Type B pancreatic cell (in vitro differentiated cells): ENCODE measurements at regions not wholly inside any gene's neighbourhood (a gene's known extent, or its start where the extent isn't known, plus 50 kb on each side); places are given as distances from the start of the nearest gene placed in this dataset.

ENCODE experiments used
- DNase-seq: peaks from one replicate; pipeline ENCODE4 v3.0.0; 2021; ENCODE audit warnings: mixed read lengths; ENCODE audit not compliant: unreplicated experiment; ENCODE audit errors: extremely low spot score
- H3K27ac Mint-ChIP-seq: 2 replicates; pipeline ENCODE4 v1.8.0; 2021; ENCODE audit warnings: mild to moderate bottlenecking, mixed read lengths
- H3K27me3 Mint-ChIP-seq: 2 replicates; pipeline ENCODE4 v1.8.0; 2021; ENCODE audit warnings: mixed read lengths
- H3K36me3 Mint-ChIP-seq: 2 replicates; pipeline ENCODE4 v1.8.0; 2021; ENCODE audit warnings: mixed read lengths
- H3K4me1 Mint-ChIP-seq: one replicate; pipeline ENCODE4 v1.8.0; 2021; ENCODE audit warnings: mixed read lengths; ENCODE audit not compliant: unreplicated experiment
- H3K4me3 Mint-ChIP-seq: 2 replicates; pipeline ENCODE4 v1.8.0; 2021; ENCODE audit warnings: mild to moderate bottlenecking, mixed read lengths
- H3K9me3 Mint-ChIP-seq: 2 replicates; pipeline ENCODE4 v1.8.0; 2021; ENCODE audit warnings: mixed read lengths
- TF ChIP-seq, protein P1 (sequence below): fragments of 200-600 bp; sonication (generic); conservative IDR thresholded peaks from 2 replicates; pipeline ENCODE4 v1.5.0; 2021; ENCODE audit warnings: antibody characterized with exemption, mild to moderate bottlenecking

DNA sequence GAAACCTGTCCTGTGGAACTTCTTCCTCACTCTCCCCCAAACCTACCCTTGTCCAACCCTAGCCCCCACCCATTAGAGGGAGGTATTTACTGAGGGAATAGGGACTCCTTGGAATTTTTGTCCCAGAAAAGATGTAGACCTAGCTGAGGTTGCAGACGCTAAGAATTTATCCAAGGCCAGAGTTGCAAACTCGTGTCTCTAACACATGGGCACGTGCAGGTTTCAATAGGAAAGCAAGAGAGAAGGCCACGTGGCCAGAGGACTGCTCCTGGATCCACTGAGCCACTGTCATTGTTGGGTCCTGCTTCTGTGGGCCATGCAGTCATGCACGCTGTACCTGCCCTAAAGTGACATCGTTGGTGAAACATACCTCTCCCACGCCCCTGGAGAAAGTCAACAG is 243.4 kb upstream of the KCNG1 start:
- H3K9me3 Mint-ChIP-seq, result no peaks in the 10 kb centered on the region

DNA sequence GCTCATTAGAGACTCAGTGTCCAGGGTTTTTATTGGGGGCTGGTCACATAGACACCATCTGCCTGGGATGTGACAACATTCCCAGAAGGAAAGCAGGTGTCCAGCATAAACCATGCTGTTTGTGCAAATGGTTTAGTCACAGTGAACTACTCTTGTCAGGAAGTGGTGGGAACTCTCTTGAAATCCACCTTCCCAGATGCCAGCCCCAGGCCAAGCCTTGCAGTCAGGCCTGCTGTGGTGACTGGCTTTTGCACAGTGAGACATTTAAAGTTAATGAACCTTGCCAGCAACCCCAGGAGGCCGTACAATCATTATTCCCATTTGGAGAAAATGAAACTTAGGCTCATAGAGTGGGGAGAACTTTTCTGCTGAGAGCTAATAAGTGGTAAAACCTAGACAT is 242.5 kb upstream of the KCNG1 start:
- H3K27me3 Mint-ChIP-seq, result no peaks in the 10 kb centered on the region
- no peaks in the 10 kb centered on the region for H3K9me3 Mint-ChIP-seq
- TF ChIP-seq, protein P1, sequence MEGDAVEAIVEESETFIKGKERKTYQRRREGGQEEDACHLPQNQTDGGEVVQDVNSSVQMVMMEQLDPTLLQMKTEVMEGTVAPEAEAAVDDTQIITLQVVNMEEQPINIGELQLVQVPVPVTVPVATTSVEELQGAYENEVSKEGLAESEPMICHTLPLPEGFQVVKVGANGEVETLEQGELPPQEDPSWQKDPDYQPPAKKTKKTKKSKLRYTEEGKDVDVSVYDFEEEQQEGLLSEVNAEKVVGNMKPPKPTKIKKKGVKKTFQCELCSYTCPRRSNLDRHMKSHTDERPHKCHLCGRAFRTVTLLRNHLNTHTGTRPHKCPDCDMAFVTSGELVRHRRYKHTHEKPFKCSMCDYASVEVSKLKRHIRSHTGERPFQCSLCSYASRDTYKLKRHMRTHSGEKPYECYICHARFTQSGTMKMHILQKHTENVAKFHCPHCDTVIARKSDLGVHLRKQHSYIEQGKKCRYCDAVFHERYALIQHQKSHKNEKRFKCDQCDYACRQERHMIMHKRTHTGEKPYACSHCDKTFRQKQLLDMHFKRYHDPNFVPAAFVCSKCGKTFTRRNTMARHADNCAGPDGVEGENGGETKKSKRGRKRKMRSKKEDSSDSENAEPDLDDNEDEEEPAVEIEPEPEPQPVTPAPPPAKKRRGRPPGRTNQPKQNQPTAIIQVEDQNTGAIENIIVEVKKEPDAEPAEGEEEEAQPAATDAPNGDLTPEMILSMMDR, result no peak

More for the DNA sequence above, 243.4 kb upstream of the KCNG1 start:
- DNase-seq, result no peak
- Mint-ChIP-seq H3K4me3 (no peak overlapping the region), H3K27ac (no peak overlapping the region), H3K36me3 (no peaks in the 10 kb centered on the region), H3K4me1 (peaks cover 5% of the 10 kb centered on the region), H3K27me3 (no peaks in the 10 kb centered on the region)
- TF ChIP-seq, protein P1, result no peak

DNA sequence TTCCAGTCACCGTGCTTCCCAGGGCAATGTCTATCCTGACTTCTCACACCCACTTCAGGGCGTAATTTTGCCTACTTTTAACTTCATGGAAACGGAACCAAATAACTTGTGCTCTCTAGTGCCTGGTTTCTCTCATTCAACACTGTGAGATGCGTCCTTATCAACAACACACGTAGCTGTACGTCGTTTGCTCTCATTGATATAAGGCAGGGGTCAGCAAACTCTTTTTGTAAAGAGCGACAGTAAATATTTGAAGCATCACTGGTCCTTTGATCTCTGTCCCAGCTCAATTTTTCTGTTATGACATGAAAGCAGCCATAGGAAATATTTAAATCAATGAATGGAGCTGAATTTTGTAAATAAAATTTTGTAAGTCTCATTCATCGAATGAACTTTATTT is 239.3 kb upstream of the KCNG1 start:
- H3K4me3 Mint-ChIP-seq, result no peak overlapping the region
- TF ChIP-seq, protein P1, result no peak
- peaks cover 7% of the 10 kb centered on the region for H3K9me3 Mint-ChIP-seq
- peaks cover 36% of the 10 kb centered on the region for H3K4me1 Mint-ChIP-seq
- no peak for DNase-seq
- no peaks in the 10 kb centered on the region for H3K27me3 Mint-ChIP-seq
- H3K36me3 Mint-ChIP-seq, result no peaks in the 10 kb centered on the region
- no peak overlapping the region for H3K27ac Mint-ChIP-seq

More for the DNA sequence above, 242.5 kb upstream of the KCNG1 start:
- Mint-ChIP-seq H3K4me1 (peaks cover 15% of the 10 kb centered on the region), H3K27ac (no peak overlapping the region), H3K36me3 (no peaks in the 10 kb centered on the region), H3K4me3 (no peak overlapping the region)
- no peak for DNase-seq

DNA sequence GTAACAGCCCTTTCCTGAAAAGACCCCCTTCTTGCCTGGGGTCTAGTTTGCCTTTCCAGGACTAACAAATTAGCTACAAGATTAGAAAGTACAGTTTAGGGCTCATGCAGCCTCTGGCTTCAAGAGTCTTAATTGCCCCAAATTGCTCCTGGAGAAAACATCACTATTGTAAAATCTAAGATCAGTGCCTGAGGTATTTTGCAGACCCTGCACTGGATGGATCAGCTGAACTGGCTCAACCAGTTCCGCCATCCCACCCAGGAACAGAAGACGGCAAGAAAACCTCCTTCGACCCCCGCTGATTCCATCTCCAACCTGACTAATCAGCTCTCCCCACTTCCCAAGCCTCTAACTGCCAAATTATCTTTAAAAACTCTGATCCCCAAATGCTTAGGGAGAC is 236.5 kb upstream of the KCNG1 start:
- Mint-ChIP-seq H3K9me3 (peaks cover 7% of the 10 kb centered on the region), H3K27ac (peak overlapping the region; percentile 99), H3K36me3 (no peaks in the 10 kb centered on the region), H3K4me3 (peak overlapping the region; percentile 39), H3K4me1 (peaks cover 36% of the 10 kb centered on the region), H3K27me3 (no peaks in the 10 kb centered on the region)
- TF ChIP-seq, protein P1, result no peak
- DNase-seq, result no peak

DNA sequence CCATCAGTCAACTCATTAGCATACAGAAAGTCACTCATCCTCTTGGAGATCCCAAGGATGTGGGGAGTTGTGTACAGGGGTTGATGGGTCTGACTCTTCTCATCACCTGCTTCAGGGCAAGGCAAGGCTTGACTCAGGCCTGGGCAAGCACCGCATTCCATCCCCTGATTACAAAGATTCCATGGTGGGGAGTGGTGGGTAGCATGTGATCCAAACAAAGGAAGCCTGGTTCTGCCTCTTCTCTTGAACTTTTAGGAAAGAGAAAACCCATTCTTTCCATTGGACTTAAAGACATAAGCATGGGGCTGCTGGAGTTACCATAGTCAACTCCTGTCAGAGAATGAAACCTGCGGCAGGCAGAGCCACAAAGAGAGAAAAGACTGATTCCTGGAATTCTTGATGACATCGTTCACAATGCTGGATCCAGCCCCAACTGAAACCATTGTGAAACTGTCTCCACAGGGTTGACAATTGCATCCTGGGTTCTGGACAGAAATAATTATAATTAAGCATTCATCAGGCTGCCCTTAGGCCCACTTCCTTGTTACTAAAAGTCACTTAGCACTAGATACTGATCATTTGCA is 235.8 kb upstream of the KCNG1 start:
- no peaks in the 10 kb centered on the region for H3K36me3 Mint-ChIP-seq
- peak overlapping the region; percentile 99 for H3K27ac Mint-ChIP-seq

More for the DNA sequence above, 235.8 kb upstream of the KCNG1 start:
- Mint-ChIP-seq H3K9me3 (peaks cover 7% of the 10 kb centered on the region), H3K4me1 (peaks cover 36% of the 10 kb centered on the region), H3K4me3 (peak overlapping the region; percentile 73), H3K27me3 (no peaks in the 10 kb centered on the region)
- no peak for DNase-seq
- TF ChIP-seq, protein P1, result no peak
